Activated naive CD4-positive, alpha-beta T cell treated with anti-CD3 and anti-CD28 coated beads for 36 hours (primary cell): ENCODE measurements at regions not wholly inside any gene's neighbourhood (a gene's known extent, or its start where the extent isn't known, plus 50 kb on each side); places are given as distances from the start of the nearest gene placed in this dataset.
"Not testable (repeated sequence)": the region's sequence is repeated elsewhere in the genome, so short reads cannot be mapped to it uniquely, and the experiment has no call there.

ENCODE experiments used
- CTCF ChIA-PET: fragments of 350-600 bp; sonication (Branson Sonifier 250); formaldehyde crosslinking; loops from one replicate; lab custom pipeline; 2021; ENCODE audit warnings: antibody characterized with exemption; lab: Charles Lee
- DNase-seq: peaks from one replicate; pipeline ENCODE4 v3.0.0-alpha.2; 2020
- H3K27ac Mint-ChIP-seq: one replicate; pipeline ENCODE4 v1.8.0; 2021; ENCODE audit warnings: mild to moderate bottlenecking, mixed read lengths
- H3K27me3 Mint-ChIP-seq: one replicate; pipeline ENCODE4 v1.8.0; 2021; ENCODE audit warnings: low read depth, mixed read lengths
- H3K36me3 Mint-ChIP-seq: one replicate; pipeline ENCODE4 v1.8.0; 2021; ENCODE audit warnings: low read depth, mixed read lengths
- H3K4me1 Mint-ChIP-seq: one replicate; pipeline ENCODE4 v1.8.0; 2021; ENCODE audit warnings: low read depth, mixed read lengths
- H3K4me3 Mint-ChIP-seq: one replicate; pipeline ENCODE4 v1.8.0; 2021; ENCODE audit warnings: mild to moderate bottlenecking, moderate library complexity, mixed read lengths
- H3K9me3 Mint-ChIP-seq: one replicate; pipeline ENCODE4 v1.8.0; 2021; ENCODE audit warnings: mixed read lengths
- intact Hi-C: fragments of 100-400 bp; cut with micrococcal nuclease; formaldehyde crosslinking; loops from one replicate; pipeline ENCODE4 v1.15.1; 2023

- Mint-ChIP-seq H3K4me3 (no peak overlapping the region), H3K4me1 (no peaks in the 10 kb centered on the region), H3K27ac (no peak overlapping the region), H3K27me3 (no peaks in the 10 kb centered on the region), H3K36me3 (no peaks in the 10 kb centered on the region), H3K9me3 (no peaks in the 10 kb centered on the region)
- CTCF ChIA-PET: no interaction called here
- no peak for DNase-seq
- intact Hi-C loops: no loop called here
Measured at GRCh38 chr6:9708600-9708999, 706.3 kb downstream of the TFAP2A start.

- Mint-ChIP-seq H3K36me3 (no peaks in the 10 kb centered on the region), H3K27me3 (no peaks in the 10 kb centered on the region), H3K9me3 (no peaks in the 10 kb centered on the region), H3K4me1 (no peaks in the 10 kb centered on the region), H3K4me3 (no peak overlapping the region), H3K27ac (no peak overlapping the region)
- DNase-seq: no peak
- intact Hi-C loops: no loop called here
- CTCF ChIA-PET: no interaction called here
Measured at GRCh38 chr6:9704989-9705388, 709.9 kb downstream of the TFAP2A start.

- Mint-ChIP-seq H3K27me3 (no peaks in the 10 kb centered on the region), H3K4me1 (no peaks in the 10 kb centered on the region), H3K4me3 (no peak overlapping the region), H3K9me3 (no peaks in the 10 kb centered on the region), H3K36me3 (no peaks in the 10 kb centered on the region), H3K27ac (no peak overlapping the region)
- DNase-seq: no peak
- CTCF ChIA-PET: no interaction called here
- intact Hi-C loops: no loop called here
Measured at GRCh38 chr6:9702914-9703313, 712.0 kb downstream of the TFAP2A start.

- no peak overlapping the region for H3K4me3 Mint-ChIP-seq
- no peaks in the 10 kb centered on the region for H3K36me3 Mint-ChIP-seq
- no peak overlapping the region for H3K27ac Mint-ChIP-seq
- intact Hi-C loops: no loop called here
- no peaks in the 10 kb centered on the region for H3K4me1 Mint-ChIP-seq
- H3K27me3 Mint-ChIP-seq: no peaks in the 10 kb centered on the region
- CTCF ChIA-PET: no interaction called here
- DNase-seq: no peak
- H3K9me3 Mint-ChIP-seq: peaks cover 3% of the 10 kb centered on the region
Measured at GRCh38 chr6:9699888-9700287, 715.0 kb downstream of the TFAP2A start.

GRCh38 chr6:9697263-9697931 is 717.5 kb downstream of the TFAP2A start:
- CTCF ChIA-PET: no interaction called here
- no peak overlapping the region for H3K4me3 Mint-ChIP-seq
- intact Hi-C loops: no loop called here
- no peak overlapping the region for H3K27ac Mint-ChIP-seq
- no peaks in the 10 kb centered on the region for H3K36me3 Mint-ChIP-seq
- peaks cover 7% of the 10 kb centered on the region for H3K9me3 Mint-ChIP-seq
- no peaks in the 10 kb centered on the region for H3K27me3 Mint-ChIP-seq
- no peaks in the 10 kb centered on the region for H3K4me1 Mint-ChIP-seq
- DNase-seq: no peak

GRCh38 chr6:9690388-9690787 is 724.5 kb downstream of the TFAP2A start:
- CTCF ChIA-PET: no interaction called here
- intact Hi-C loops: no loop called here
- Mint-ChIP-seq H3K9me3 (peaks cover 7% of the 10 kb centered on the region), H3K4me1 (no peaks in the 10 kb centered on the region), H3K36me3 (no peaks in the 10 kb centered on the region), H3K27ac (no peak overlapping the region), H3K27me3 (no peaks in the 10 kb centered on the region), H3K4me3 (no peak overlapping the region)
- DNase-seq: no peak

- H3K27ac Mint-ChIP-seq, CTCF ChIA-PET, H3K4me3 Mint-ChIP-seq, H3K36me3 Mint-ChIP-seq, H3K27me3 Mint-ChIP-seq, intact Hi-C loops, DNase-seq, H3K4me1 Mint-ChIP-seq, H3K9me3 Mint-ChIP-seq: not testable (repeated sequence)
Measured at GRCh38 chr6:9680727-9681126, 734.1 kb downstream of the TFAP2A start.

GRCh38 chr6:9675122-9675521 is 739.8 kb downstream of the TFAP2A start:
- CTCF ChIA-PET: no interaction called here
- Mint-ChIP-seq H3K27me3 (no peaks in the 10 kb centered on the region), H3K4me1 (no peaks in the 10 kb centered on the region), H3K4me3 (no peak overlapping the region), H3K36me3 (no peaks in the 10 kb centered on the region), H3K9me3 (peaks cover 3% of the 10 kb centered on the region), H3K27ac (no peak overlapping the region)
- intact Hi-C loops: no loop called here
- DNase-seq: no peak

- H3K9me3 Mint-ChIP-seq: peaks cover 3% of the 10 kb centered on the region
- no peaks in the 10 kb centered on the region for H3K4me1 Mint-ChIP-seq
- H3K36me3 Mint-ChIP-seq: no peaks in the 10 kb centered on the region
- DNase-seq: no peak
- intact Hi-C loops: no loop called here
- H3K4me3 Mint-ChIP-seq: no peak overlapping the region
- no peaks in the 10 kb centered on the region for H3K27me3 Mint-ChIP-seq
- no peak overlapping the region for H3K27ac Mint-ChIP-seq
- CTCF ChIA-PET: no interaction called here
Measured at GRCh38 chr6:9659848-9660247, 755.0 kb downstream of the TFAP2A start.

GRCh38 chr6:9657994-9658393 is 756.9 kb downstream of the TFAP2A start:
- no peak for DNase-seq
- no peak overlapping the region for H3K27ac Mint-ChIP-seq
- CTCF ChIA-PET: interaction anchor here (0.6 to 0.7 kb wide), 2 partner anchors 37 to 247 kb away, joined by 3 to 5 read pairs; no protein-coding TSS in a partner anchor
- H3K36me3 Mint-ChIP-seq: no peaks in the 10 kb centered on the region
- H3K4me3 Mint-ChIP-seq: no peak overlapping the region
- H3K27me3 Mint-ChIP-seq: no peaks in the 10 kb centered on the region
- peaks cover 3% of the 10 kb centered on the region for H3K9me3 Mint-ChIP-seq
- intact Hi-C loops: no loop called here
- H3K4me1 Mint-ChIP-seq: no peaks in the 10 kb centered on the region

- CTCF ChIA-PET: no interaction called here
Measured at GRCh38 chr6:9647599-9647998, 767.3 kb downstream of the TFAP2A start.

GRCh38 chr6:9647071-9647445 is 767.8 kb downstream of the TFAP2A start:
- Mint-ChIP-seq H3K27me3 (no peaks in the 10 kb centered on the region), H3K27ac (no peak overlapping the region), H3K4me3 (no peak overlapping the region), H3K9me3 (peaks cover 1% of the 10 kb centered on the region), H3K4me1 (no peaks in the 10 kb centered on the region), H3K36me3 (no peaks in the 10 kb centered on the region)
- intact Hi-C loops: no loop called here
- CTCF ChIA-PET: no interaction called here
- no peak for DNase-seq

More at GRCh38 chr6:9647599-9647998, 767.3 kb downstream of the TFAP2A start:
- Mint-ChIP-seq H3K9me3 (peaks cover 1% of the 10 kb centered on the region), H3K4me3 (no peak overlapping the region), H3K27me3 (no peaks in the 10 kb centered on the region), H3K36me3 (no peaks in the 10 kb centered on the region), H3K4me1 (no peaks in the 10 kb centered on the region), H3K27ac (no peak overlapping the region)
- intact Hi-C loops: no loop called here
- no peak for DNase-seq

- intact Hi-C loops: no loop called here
- no peaks in the 10 kb centered on the region for H3K27me3 Mint-ChIP-seq
Measured at GRCh38 chr6:9646342-9647070, 768.4 kb downstream of the TFAP2A start.

More at GRCh38 chr6:9646342-9647070, 768.4 kb downstream of the TFAP2A start:
- no peak overlapping the region for H3K4me3 Mint-ChIP-seq
- H3K4me1 Mint-ChIP-seq: no peaks in the 10 kb centered on the region
- H3K27ac Mint-ChIP-seq: no peak overlapping the region
- DNase-seq: no peak
- CTCF ChIA-PET: no interaction called here
- H3K9me3 Mint-ChIP-seq: peaks cover 1% of the 10 kb centered on the region
- H3K36me3 Mint-ChIP-seq: no peaks in the 10 kb centered on the region
